Activated T-helper 1 cell treated with anti-CD3 and anti-CD28 coated beads, Interleukin-12 subunit alpha, Interleukin-12 subunit beta, Interleukin-2, Interleukin-4 antibody, amounts not matched to agents 30 ng/mL and 10 ng/mL and 1 ng/mL, durations not matched to agents 14 hours and 24 hours and 36 hours (primary cell): ENCODE measurements at regions not wholly inside any gene's neighbourhood (a gene's known extent, or its start where the extent isn't known, plus 50 kb on each side); places are given as distances from the start of the nearest gene placed in this dataset.
"Not testable (repeated sequence)": the region's sequence is repeated elsewhere in the genome, so short reads cannot be mapped to it uniquely, and the experiment has no call there.

Source experiments
- DNase-seq: peaks from one replicate; pipeline ENCODE4 v3.0.0; 2021; ENCODE audit warnings: low spot score
- H3K27ac Mint-ChIP-seq: one replicate; pipeline ENCODE4 v1.8.0; 2021; ENCODE audit warnings: mild to moderate bottlenecking, mixed read lengths
- H3K27me3 Mint-ChIP-seq: one replicate; pipeline ENCODE4 v1.8.0; 2022; ENCODE audit warnings: mild to moderate bottlenecking, moderate library complexity, mixed read lengths; ENCODE audit not compliant: insufficient read depth
- H3K36me3 Mint-ChIP-seq: one replicate; pipeline ENCODE4 v1.8.0; 2021; ENCODE audit warnings: low read depth, mixed read lengths
- H3K4me1 Mint-ChIP-seq: one replicate; pipeline ENCODE4 v1.8.0; 2021; ENCODE audit warnings: low read depth, mixed read lengths
- H3K4me3 Mint-ChIP-seq: one replicate; pipeline ENCODE4 v1.8.0; 2021; ENCODE audit warnings: mild to moderate bottlenecking, moderate library complexity, mixed read lengths
- H3K9me3 Mint-ChIP-seq: one replicate; pipeline ENCODE4 v1.8.0; 2021; ENCODE audit warnings: mixed read lengths
- intact Hi-C: fragments of 100-400 bp; cut with micrococcal nuclease; formaldehyde crosslinking; loops from one replicate; pipeline ENCODE4 v1.15.1; 2024

DNA sequence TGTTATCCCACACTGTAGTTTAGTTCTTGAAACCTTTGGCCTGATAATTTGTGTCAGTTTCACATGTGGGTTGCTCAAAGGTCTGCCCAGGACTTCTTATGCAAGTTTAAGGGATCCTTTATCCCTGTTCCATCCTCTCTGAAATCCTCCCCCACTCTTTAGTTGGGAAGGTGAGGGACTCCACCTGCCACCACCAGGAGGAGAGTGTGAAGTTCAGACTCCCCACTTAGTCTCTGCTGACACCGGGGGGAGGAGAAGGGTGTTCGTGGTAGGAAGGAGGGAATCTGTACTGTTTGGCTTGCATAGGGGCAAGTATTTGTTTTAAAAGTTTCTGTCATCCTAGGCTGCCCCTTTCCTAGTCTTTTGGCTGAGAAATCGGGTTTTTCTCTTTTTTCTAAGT lies 211.8 kb downstream of the PPP4R3C start:
- no peak overlapping the region for H3K27ac Mint-ChIP-seq
- no peak overlapping the region for H3K4me3 Mint-ChIP-seq
- no peak for DNase-seq
- no peaks in the 10 kb centered on the region for H3K36me3 Mint-ChIP-seq
- intact Hi-C loops, result no loop called here
- H3K4me1 Mint-ChIP-seq, result no peaks in the 10 kb centered on the region
- no peaks in the 10 kb centered on the region for H3K27me3 Mint-ChIP-seq
- H3K9me3 Mint-ChIP-seq, result no peaks in the 10 kb centered on the region

DNA sequence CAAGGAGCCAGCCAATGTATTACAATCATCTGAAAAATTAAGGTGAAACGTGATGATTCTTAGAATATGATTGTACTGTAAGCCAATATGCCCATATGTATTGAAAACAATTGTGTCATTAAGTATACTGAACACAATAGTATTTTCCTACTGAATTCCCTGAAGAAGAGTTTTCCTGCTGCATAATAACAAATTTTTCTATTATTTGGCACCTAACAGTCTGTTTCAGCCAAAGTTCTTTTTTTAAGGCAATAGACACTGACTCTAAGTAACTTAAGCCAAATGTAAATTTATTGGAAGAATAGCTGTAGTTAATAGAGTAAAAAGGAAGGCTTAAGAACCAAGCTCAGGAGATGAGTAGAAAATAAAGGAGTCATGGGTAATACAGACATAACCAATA lies 220.6 kb downstream of the PPP4R3C start:
- no peaks in the 10 kb centered on the region for H3K9me3 Mint-ChIP-seq
- H3K36me3 Mint-ChIP-seq, result no peaks in the 10 kb centered on the region
- intact Hi-C loops, result no loop called here
- H3K4me3 Mint-ChIP-seq, result no peak overlapping the region
- H3K4me1 Mint-ChIP-seq, result no peaks in the 10 kb centered on the region
- no peaks in the 10 kb centered on the region for H3K27me3 Mint-ChIP-seq
- no peak overlapping the region for H3K27ac Mint-ChIP-seq
- DNase-seq, result no peak

DNA sequence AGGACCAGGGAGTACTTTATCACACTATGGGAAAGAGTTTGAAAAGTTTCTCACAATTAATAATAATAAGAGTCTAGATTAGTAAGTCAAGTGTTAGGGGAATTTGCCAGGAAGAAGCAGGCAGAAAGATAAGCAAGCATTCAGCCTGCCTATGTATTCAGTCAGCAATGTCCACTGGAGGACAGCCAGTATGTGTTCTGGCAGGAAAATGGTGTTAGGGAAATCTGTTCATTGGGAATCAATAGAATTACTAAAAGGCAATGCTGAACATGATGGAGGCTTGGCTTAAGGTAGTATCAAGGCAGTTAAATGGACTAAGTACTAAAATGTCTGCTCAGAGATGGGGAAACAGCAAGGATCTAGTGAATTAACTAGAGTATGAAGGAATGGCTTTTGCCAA lies 221.2 kb downstream of the PPP4R3C start:
- H3K27ac Mint-ChIP-seq, result no peak overlapping the region
- DNase-seq, result no peak
- no peak overlapping the region for H3K4me3 Mint-ChIP-seq
- H3K36me3 Mint-ChIP-seq, result no peaks in the 10 kb centered on the region
- H3K27me3 Mint-ChIP-seq, result no peaks in the 10 kb centered on the region
- H3K4me1 Mint-ChIP-seq, result no peaks in the 10 kb centered on the region
- intact Hi-C loops, result no loop called here
- no peaks in the 10 kb centered on the region for H3K9me3 Mint-ChIP-seq

DNA sequence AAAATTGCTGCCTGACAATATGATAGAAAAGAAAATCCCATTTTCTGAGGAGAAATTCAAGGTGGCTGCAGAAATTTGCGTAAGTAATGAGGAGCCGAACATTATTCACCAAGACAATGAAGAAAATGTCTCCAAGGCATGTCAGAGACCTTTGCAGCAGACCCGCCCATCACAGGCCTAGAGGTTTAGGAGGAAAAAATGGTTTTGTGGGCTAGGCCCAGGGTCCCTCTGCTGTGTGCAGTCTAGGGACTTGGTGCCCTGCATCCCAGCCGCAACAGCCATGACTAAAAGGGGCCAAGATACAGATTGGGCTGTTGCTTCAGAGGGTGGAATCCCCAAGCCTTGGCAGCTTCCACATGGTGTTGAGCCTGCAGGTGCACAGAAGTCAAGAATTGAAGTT lies 223.1 kb downstream of the PPP4R3C start:
- H3K27me3 Mint-ChIP-seq, H3K4me1 Mint-ChIP-seq, H3K9me3 Mint-ChIP-seq, H3K4me3 Mint-ChIP-seq, DNase-seq, H3K27ac Mint-ChIP-seq, H3K36me3 Mint-ChIP-seq, intact Hi-C loops: not testable (repeated sequence)

DNA sequence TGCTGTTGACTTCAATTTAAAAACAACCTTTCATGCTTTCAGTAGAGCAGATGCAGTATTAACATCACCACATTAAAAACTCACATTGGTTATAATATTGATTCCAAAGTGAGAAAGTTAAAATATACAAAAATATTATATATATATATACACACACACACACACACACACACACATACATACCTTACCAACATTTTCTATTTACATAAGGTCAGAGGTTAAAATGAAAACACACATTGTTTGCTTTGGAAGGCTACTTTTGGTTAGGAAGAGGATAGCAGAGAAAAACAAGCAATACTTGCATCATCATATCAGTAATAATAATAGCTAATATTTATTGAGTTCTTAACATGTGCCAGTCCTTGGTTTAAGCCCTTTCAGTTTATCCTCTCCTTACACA lies 226.5 kb downstream of the PPP4R3C start:
- Mint-ChIP-seq H3K27ac (no peak overlapping the region), H3K27me3 (no peaks in the 10 kb centered on the region), H3K4me1 (no peaks in the 10 kb centered on the region), H3K4me3 (no peak overlapping the region), H3K9me3 (no peaks in the 10 kb centered on the region), H3K36me3 (no peaks in the 10 kb centered on the region)
- no peak for DNase-seq
- intact Hi-C loops, result no loop called here

DNA sequence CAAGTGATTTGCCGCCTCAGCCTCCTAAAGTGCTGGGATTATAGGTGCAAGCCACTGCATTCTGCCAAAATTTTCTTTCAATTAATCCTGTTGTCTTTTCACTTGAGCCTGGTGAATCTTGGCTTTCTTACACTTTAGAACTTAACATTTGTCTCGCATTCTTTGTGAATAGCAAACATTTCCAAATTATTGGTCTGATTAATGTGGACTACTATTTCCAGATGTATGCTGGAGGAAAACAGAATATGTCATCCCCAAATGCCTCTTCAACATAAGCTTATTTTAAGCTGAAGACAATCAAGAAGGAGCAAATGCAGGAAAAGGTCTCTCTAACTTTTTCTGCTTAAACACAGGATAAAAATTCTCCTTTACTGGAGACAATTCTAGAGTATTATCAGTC lies 233.4 kb downstream of the PPP4R3C start:
- Mint-ChIP-seq H3K4me1 (no peaks in the 10 kb centered on the region), H3K27me3 (no peaks in the 10 kb centered on the region), H3K4me3 (no peak overlapping the region), H3K36me3 (no peaks in the 10 kb centered on the region), H3K27ac (no peak overlapping the region), H3K9me3 (no peaks in the 10 kb centered on the region)
- intact Hi-C loops, result no loop called here
- no peak for DNase-seq

DNA sequence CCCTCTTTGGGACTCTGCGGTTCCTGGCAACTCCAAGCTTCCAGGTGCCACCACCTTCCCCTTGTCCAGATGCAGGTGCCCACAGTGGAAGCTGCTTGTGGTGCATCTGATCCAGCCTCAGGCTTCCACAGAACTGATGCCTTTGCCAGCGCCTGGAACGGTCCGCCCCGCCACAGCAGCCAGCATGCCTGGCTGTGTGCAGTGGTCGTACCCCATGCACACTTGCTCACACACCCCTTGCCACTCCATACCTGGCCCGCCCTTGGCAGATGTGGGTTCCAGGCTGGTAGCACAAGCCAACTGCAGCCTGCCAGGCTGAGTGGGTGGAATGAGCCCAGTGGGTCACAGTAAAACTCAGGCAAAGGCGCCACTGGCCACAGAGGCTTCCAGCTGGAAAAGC lies 240.5 kb downstream of the PPP4R3C start:
- no peaks in the 10 kb centered on the region for H3K36me3 Mint-ChIP-seq
- intact Hi-C loops, result no loop called here
- H3K27me3 Mint-ChIP-seq, result no peaks in the 10 kb centered on the region
- no peak overlapping the region for H3K27ac Mint-ChIP-seq
- H3K9me3 Mint-ChIP-seq, result no peaks in the 10 kb centered on the region
- H3K4me1 Mint-ChIP-seq, result no peaks in the 10 kb centered on the region
- no peak for DNase-seq
- no peak overlapping the region for H3K4me3 Mint-ChIP-seq

DNA sequence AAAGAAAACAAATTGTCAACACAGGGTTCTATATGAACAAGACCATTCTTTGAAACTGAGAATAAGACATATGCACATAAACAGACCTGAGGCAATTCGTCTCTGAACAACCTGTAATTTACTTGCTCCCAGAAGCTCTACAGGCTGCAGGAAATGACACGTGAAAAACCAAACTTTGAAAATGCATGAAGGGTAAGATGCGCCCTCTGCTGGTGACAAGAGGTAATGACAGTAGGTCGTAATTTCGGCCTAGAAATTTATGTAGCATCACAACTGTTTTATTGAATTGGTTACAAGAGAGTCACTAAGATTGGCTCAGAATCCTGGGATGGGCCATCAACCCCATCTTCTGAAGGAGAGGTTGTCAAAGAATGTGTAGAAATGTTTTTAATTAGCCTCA lies 276.5 kb downstream of the PPP4R3C start:
- no peaks in the 10 kb centered on the region for H3K4me1 Mint-ChIP-seq
- H3K9me3 Mint-ChIP-seq, result no peaks in the 10 kb centered on the region
- intact Hi-C loops, result loop anchor here (1.0 kb wide), 2 partner anchors 403 to 533 kb away; no protein-coding TSS in a partner anchor
- H3K27ac Mint-ChIP-seq, result no peak overlapping the region
- H3K4me3 Mint-ChIP-seq, result no peak overlapping the region
- H3K36me3 Mint-ChIP-seq, result no peaks in the 10 kb centered on the region
- no peak for DNase-seq
- no peaks in the 10 kb centered on the region for H3K27me3 Mint-ChIP-seq

DNA sequence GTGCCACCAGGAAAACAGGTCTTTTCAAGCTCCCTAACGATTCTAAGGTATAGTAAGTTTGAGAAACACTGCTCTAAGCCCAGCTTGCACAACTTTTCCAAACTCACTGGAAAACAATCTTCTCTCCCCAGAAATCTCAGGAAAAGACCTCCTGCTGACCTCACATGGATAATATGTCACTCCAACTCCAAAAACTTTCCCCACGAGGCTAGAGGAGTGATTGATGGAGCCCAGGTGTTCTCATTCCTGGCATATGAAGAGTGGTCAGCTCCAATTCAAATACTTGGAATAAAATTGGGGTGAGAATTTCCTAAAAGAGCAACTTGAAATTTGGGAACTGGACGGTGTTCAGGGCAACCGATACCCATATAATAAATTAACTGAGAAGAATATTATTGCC lies 299.9 kb downstream of the PPP4R3C start:
- DNase-seq, result no peak
- no peak overlapping the region for H3K27ac Mint-ChIP-seq
- H3K4me1 Mint-ChIP-seq, result no peaks in the 10 kb centered on the region
- intact Hi-C loops, result no loop called here
- no peak overlapping the region for H3K4me3 Mint-ChIP-seq
- H3K9me3 Mint-ChIP-seq, result no peaks in the 10 kb centered on the region
- H3K27me3 Mint-ChIP-seq, result no peaks in the 10 kb centered on the region
- H3K36me3 Mint-ChIP-seq, result no peaks in the 10 kb centered on the region

DNA sequence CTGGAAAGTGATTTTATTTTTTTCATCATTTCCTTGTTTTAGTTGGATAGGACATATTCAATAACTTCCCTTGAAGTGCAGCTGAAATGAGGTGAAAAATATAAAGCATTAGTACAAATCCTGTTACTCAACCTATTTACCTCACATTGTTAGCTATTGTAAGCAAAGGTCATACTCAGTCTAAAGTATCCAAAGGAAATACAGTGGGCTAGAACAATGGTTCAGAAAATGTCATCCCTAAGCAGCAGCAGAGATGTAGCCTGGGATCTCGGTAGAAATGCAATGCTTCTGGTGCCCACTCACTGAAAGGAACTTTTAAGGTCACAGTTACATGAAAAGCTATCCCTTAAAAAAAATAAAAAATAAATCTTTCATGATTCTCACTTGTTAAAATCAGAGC lies 300.6 kb downstream of the PPP4R3C start:
- DNase-seq, result no peak
- Mint-ChIP-seq H3K9me3 (no peaks in the 10 kb centered on the region), H3K27me3 (no peaks in the 10 kb centered on the region), H3K4me3 (no peak overlapping the region), H3K36me3 (no peaks in the 10 kb centered on the region), H3K4me1 (no peaks in the 10 kb centered on the region), H3K27ac (no peak overlapping the region)
- intact Hi-C loops, result no loop called here

DNA sequence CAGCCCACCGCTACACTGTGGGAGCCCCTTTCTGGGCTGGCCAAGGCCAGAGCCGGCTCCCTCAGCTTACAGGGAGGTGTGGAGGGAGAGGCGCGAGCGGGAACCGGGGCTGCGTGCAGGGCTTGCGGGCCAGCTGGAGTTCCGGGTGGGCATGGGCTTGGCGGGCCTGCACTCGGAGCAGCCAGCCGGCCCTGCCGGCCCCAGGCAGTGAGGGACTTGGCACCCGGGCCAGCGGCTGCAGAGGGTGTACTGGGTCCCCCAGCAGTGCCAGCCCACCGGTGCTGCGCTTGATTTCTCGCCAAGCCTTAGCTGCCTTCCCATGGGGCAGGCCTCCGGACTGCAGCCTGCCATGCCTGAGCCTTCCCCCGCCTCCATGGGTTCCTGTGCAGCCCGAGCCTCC lies 306.2 kb downstream of the PPP4R3C start:
- H3K4me3 Mint-ChIP-seq, intact Hi-C loops, H3K4me1 Mint-ChIP-seq, H3K27ac Mint-ChIP-seq, H3K36me3 Mint-ChIP-seq, H3K27me3 Mint-ChIP-seq, DNase-seq, H3K9me3 Mint-ChIP-seq: not testable (repeated sequence)

DNA sequence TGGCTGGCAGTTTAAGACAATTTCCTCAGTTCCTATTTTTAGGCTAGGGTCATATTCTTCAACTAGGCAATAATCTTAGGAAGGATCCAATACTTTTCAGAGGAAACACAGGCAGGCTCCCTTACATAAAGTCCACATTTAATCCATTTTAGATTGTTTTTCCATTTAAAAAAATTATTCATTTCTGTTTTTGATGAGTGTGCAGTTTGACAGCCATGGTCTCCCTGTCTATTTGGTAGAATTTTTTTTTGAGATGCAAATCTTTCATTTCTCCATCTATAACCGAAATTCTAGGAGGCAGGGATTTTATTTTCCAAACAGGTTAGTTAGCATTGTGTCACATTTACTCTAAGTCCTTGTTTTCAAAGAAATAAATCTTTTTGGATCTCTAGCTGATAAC lies 326.8 kb downstream of the PPP4R3C start:
- no peaks in the 10 kb centered on the region for H3K36me3 Mint-ChIP-seq
- H3K9me3 Mint-ChIP-seq, result no peaks in the 10 kb centered on the region
- no peaks in the 10 kb centered on the region for H3K4me1 Mint-ChIP-seq
- no peak overlapping the region for H3K4me3 Mint-ChIP-seq
- no peaks in the 10 kb centered on the region for H3K27me3 Mint-ChIP-seq
- no peak overlapping the region for H3K27ac Mint-ChIP-seq
- intact Hi-C loops, result no loop called here
- DNase-seq, result no peak

DNA sequence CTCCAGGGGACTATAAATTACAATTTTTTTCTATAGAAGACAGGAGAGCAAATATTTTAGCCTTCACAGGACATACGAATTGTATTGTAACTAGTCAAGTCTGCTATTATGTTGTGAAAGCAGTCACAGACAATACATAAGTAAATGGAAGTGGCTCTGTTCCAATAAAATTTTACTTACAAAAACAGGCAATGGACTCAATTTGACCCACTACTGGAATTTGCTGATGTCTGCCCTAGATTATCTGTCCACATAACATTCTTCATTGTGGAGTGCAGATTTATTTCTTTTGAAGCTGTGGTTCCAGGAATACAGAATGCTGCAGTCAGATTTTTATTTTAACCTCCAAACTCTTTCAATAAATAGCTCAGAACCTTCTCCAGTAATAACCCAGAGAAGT lies 330.3 kb downstream of the PPP4R3C start:
- H3K9me3 Mint-ChIP-seq, result no peaks in the 10 kb centered on the region
- H3K27me3 Mint-ChIP-seq, result no peaks in the 10 kb centered on the region

DNA sequence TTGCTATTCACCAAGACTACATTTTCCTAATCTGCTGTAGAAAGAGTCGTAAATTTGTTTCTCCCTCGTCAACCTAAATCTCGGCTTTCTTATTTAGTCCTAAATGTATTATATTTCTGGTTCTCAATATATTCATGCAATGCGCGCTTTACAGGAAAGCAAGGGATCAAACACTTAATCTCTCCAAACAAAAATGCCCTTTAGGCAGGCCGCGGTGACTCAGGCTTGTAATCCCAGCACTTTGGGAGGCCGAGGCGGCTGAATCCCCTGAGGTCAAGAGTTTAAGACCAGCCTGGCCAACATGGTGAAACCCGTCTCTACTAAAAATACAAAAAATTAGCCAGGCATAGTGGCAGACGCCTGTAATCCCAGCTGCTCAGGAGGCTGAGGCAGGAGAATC lies 376.0 kb downstream of the PPP4R3C start:
- DNase-seq, H3K4me1 Mint-ChIP-seq, intact Hi-C loops, H3K27ac Mint-ChIP-seq, H3K9me3 Mint-ChIP-seq, H3K27me3 Mint-ChIP-seq, H3K36me3 Mint-ChIP-seq, H3K4me3 Mint-ChIP-seq: not testable (repeated sequence)

More for the DNA sequence above, 330.3 kb downstream of the PPP4R3C start:
- DNase-seq, result no peak
- Mint-ChIP-seq H3K4me3 (no peak overlapping the region), H3K4me1 (no peaks in the 10 kb centered on the region), H3K27ac (no peak overlapping the region), H3K36me3 (no peaks in the 10 kb centered on the region)
- intact Hi-C loops, result no loop called here
